ENCODE measurements at regions not wholly inside any gene's neighbourhood (a gene's known extent, or its start where the extent isn't known, plus 50 kb on each side); places are given as distances from the start of the nearest gene placed in this dataset.

DNA sequence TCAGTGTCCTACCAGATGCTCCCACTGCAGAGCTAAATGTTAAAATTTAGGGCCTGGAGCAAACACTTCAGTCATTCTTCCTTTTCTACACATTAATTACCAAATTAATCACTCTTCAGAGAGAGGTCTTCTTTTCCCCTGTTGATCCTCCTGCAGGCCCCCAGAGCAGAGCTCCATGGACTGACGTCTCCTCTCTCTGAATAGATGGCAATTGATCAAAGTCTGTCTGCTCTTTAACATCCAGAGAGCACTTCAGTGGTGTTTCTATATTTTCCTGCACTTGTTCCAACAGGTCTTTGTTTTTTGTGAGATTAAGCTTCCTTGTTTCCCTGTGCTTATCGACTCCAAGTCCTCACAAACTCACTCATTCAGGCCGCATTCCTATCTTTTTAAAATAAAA, 239.3 kb downstream of the SIPA1L2 start (continued):
- TF ChIP-seq NFXL1 (CRISPR knock-in tag; IDR thresholded peaks at IDR 0.05) (no peak), SMARCA4 (IDR thresholded peaks at IDR 0.05) (no peak), SP2 (IDR thresholded peaks at IDR 0.05; ENCODE audit: extremely low read depth, low read depth, low read length, poor library complexity, severe bottlenecking) (no peak), XRCC4 (IDR thresholded peaks at IDR 0.05; ENCODE audit: extremely low read depth, insufficient read depth, insufficient read length) (no peak), SIN3B (IDR thresholded peaks at IDR 0.05; ENCODE audit: low read depth) (no peak), POLR2G (IDR thresholded peaks at IDR 0.05; ENCODE audit: low read depth, low read length) (no peak), ZBTB40 (IDR thresholded peaks at IDR 0.05) (no peak), ZBTB40 (CRISPR knock-in tag; IDR thresholded peaks at IDR 0.05) (no peak), SMARCE1 (IDR thresholded peaks at IDR 0.05) (no peak), UBTF (IDR thresholded peaks at IDR 0.05; ENCODE audit: borderline replicate concordance in 1 of 2, low read depth in 2 of 2, low read length in 2 of 2) (no peak), NCOA2 (IDR thresholded peaks at IDR 0.05; ENCODE audit: partially characterized antibody in 2 of 2) (no peak)
- TF ChIP-seq, protein P1, sequence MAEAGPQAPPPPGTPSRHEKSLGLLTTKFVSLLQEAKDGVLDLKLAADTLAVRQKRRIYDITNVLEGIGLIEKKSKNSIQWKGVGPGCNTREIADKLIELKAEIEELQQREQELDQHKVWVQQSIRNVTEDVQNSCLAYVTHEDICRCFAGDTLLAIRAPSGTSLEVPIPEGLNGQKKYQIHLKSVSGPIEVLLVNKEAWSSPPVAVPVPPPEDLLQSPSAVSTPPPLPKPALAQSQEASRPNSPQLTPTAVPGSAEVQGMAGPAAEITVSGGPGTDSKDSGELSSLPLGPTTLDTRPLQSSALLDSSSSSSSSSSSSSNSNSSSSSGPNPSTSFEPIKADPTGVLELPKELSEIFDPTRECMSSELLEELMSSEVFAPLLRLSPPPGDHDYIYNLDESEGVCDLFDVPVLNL (CRISPR knock-in tag; IDR thresholded peaks at IDR 0.05; ENCODE audit: low read depth): no peak
- TF ChIP-seq, protein P2, sequence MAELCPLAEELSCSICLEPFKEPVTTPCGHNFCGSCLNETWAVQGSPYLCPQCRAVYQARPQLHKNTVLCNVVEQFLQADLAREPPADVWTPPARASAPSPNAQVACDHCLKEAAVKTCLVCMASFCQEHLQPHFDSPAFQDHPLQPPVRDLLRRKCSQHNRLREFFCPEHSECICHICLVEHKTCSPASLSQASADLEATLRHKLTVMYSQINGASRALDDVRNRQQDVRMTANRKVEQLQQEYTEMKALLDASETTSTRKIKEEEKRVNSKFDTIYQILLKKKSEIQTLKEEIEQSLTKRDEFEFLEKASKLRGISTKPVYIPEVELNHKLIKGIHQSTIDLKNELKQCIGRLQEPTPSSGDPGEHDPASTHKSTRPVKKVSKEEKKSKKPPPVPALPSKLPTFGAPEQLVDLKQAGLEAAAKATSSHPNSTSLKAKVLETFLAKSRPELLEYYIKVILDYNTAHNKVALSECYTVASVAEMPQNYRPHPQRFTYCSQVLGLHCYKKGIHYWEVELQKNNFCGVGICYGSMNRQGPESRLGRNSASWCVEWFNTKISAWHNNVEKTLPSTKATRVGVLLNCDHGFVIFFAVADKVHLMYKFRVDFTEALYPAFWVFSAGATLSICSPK (IDR thresholded peaks at IDR 0.05; ENCODE audit: borderline replicate concordance): no peak

Measured in K562 (cell line).